ENCODE measurements at regions not wholly inside any gene's neighbourhood (a gene's known extent, or its start where the extent isn't known, plus 50 kb on each side); places are given as distances from the start of the nearest gene placed in this dataset.
"Not testable (repeated sequence)": the region's sequence is repeated elsewhere in the genome, so short reads cannot be mapped to it uniquely, and the experiment has no call there.

- DNase-seq = no peak
Observed at GRCh38 chr7:21330462-21331178, 97.3 kb upstream of the SP4 start.

- DNase-seq = no peak
Observed at GRCh38 chr7:21334906-21335305, 93.0 kb upstream of the SP4 start.

DNA sequence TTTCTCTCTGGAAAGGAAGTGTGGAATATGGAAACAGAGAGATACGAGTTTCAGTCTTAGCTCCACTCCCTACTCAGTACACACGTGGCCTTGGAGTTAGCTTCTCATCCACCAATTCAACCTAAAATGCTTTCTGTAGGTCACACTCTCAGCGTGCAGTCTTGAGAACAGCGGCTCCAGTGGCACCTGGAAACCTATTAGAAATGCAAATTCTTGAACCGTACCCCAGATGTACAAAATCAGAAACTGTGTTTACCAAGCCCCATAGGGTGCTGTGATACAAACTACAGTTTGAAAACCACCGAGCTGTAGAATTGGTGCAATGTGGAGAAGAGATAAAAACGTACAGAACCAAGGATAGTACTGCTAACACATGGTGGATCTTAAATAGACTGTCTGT is 91.1 kb upstream of the SP4 start:
- DNase-seq = no peak

DNA sequence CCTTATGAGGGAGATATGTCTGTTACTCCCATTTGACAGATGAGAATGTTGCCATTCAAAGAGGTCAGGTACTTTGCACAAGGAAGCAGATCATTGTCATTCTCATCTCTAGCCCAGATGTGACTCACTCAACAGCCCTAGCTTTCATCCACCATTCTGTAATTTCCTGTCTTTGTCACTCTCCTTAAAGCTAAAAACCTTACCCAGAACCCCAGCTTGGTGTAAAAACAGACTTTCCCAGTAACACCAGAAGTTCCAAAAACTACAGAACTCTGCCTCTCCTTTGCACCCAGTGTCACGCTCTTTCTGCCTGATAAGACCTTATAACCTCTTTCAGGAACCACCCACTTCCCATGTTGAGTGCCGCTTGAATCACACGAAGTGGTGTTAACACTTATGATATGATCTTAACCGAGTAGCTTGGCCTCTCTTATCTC is 89.1 kb upstream of the SP4 start:
- peak; percentile 70 for DNase-seq

GRCh38 chr7:21344900-21345299 is 83.0 kb upstream of the SP4 start:
- not testable (repeated sequence) for DNase-seq

DNA sequence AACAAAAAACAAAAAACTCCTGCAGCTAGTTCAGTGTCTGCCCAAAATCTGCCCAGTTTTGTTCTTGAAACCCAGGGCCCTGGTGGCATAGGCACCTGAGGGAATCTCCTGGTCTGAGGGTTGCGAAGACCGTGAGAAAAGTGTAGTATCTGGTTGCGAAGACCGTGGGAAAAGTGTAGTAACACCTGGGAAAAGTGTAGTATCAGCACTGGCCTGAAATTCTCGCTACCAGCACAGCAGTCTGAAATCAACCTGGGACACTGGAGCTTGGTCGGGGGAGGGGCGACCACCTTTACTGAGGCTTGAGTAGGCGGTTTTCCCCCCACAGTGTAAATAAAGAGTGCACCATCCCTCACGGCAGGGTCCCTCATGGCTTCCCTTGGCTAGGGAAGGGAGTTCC is 82.5 kb upstream of the SP4 start:
- no peak for DNase-seq

DNA sequence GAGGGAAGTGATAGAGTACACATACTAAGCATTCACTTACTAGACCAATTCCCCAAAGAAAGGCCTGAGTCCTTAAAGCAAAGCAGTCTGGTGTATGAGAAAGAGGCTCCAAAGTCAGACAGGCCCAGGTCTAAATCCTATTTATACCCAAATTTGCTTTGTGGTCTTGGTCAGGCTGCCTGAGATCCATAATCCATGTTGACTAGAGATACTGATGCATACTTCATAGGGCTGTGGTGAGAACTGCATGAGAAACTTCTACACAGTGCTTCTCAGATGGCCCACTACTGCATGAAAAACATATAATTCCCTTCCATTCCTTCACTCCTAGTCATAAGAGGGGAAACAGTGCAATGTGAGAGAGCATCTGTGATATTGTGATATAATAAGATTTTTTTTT is 81.6 kb upstream of the SP4 start:
- DNase-seq = no peak

GRCh38 chr7:21352540-21353387 is 75.1 kb upstream of the SP4 start:
- no peak for DNase-seq

DNA sequence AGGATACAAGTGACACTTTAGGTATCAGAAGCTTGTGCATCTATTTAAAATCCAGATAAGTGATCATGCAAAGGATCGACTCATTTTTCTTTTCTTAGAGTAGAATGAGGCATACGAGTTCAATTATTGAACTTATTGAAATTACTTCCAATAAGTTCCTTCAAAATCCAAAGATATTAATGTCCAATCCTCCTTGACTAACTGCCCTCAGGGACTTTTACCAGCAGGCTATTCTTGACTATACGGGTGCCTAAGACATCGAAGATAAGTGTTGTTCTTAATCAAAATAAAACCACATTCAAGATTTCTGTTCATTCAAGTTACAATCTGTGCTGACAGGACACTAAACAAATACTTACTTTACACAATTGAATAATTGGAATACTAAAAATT is 74.5 kb upstream of the SP4 start:
- DNase-seq = no peak

- no peak for DNase-seq
Observed at GRCh38 chr7:21354284-21354683, 73.6 kb upstream of the SP4 start.

GRCh38 chr7:21355406-21355874 is 72.4 kb upstream of the SP4 start:
- DNase-seq = no peak

DNA sequence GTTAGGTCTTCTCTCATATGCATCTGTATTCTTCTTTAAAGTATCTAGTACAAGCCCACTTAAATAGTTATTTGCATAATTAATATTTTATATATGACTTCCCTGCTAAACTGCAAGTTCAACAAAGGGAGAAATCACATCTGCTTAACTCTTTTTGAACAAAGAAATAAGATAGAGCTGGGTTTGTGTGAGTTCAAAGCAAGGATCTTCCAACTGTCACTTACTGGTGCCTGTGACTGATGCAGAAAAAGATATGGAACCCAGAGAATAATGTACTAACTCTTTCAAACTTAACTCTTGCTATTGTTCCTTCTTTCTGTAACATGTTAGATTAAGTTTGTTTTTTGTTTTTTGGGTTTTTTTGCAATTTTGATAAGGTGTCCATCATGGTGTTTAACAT is 71.3 kb upstream of the SP4 start:
- no peak for DNase-seq

- no peak for DNase-seq
Observed at GRCh38 chr7:21357151-21358097, 70.5 kb upstream of the SP4 start.

GRCh38 chr7:21358648-21359047 is 69.2 kb upstream of the SP4 start:
- no peak for DNase-seq

- no peak for DNase-seq
Observed at GRCh38 chr7:21359163-21359562, 68.7 kb upstream of the SP4 start.

- DNase-seq = no peak
Observed at GRCh38 chr7:21361413-21362125, 66.3 kb upstream of the SP4 start.

DNA sequence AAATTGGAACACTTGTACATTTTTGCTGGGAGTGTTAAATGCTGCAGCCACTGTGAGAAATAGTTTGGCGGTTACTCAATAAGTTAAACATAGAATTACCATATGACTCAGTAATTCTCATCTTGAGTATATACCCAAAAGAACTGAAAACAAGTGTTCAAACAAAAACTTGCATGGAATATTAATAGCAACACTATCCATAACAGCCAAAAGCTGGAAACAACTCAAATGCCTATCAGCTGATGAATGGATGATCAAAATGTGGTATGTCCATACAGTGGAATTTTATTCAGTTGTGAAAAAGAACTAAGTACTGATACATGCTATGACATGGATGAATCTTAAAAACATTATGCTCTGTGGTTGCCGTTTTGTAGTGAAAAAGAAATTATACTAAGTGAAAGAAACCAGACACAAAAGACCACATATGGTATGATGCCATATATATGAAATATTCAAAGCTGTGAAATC is 63.0 kb upstream of the SP4 start:
- no peak for DNase-seq

GRCh38 chr7:21365866-21366624 is 61.8 kb upstream of the SP4 start:
- no peak for DNase-seq

DNA sequence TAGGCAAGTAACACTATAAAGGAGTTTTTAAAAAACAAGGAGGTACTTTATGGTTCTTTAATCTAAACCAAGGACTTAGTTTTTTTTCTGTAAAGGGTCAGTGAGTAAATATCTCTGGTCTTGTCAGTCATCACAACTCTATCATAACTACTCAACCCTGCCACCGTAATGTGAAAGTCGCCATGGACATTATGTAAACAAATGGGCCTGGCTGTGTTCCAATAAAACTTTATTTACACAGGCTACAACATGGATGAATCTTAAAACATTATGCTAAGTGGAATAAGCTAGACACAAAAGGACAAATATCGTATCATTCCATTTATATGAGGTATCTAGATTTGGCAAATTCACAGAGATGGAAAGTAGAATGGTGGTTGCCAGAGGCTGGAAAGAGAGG is 60.8 kb upstream of the SP4 start:
- no peak for DNase-seq

GRCh38 chr7:21367537-21367936 is 60.3 kb upstream of the SP4 start:
- no peak for DNase-seq

- no peak for DNase-seq
Observed at GRCh38 chr7:21368317-21368716, 59.6 kb upstream of the SP4 start.
